ENCODE measurements at regions not wholly inside any gene's neighbourhood (a gene's known extent, or its start where the extent isn't known, plus 50 kb on each side); places are given as distances from the start of the nearest gene placed in this dataset.

DNA sequence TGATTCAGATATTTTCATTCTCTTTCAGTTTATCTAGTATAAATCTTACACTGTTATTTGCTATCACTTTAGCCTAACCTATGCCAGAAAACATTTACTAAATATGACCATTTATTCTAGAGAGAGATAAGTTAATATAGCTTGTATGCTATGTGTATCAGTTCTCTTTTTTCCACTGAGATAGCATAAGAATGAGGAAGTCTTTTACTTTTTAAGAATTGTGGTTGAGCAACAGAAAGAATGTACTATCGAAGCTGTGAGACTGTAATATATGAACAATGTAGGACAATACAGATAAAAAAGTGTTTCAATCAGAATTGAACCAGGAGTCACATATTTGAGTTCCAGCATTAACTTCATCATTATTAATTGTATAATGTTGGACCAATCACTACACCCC lies 479.9 kb upstream of the PLXNA2 start:
- H3K79me2 ChIP-seq (ENCODE audit: insufficient read depth, low read length): no peaks in the 10 kb centered on the region
- no peak for FAIRE-seq
- H3K4me3 ChIP-seq (ENCODE audit: insufficient read depth, low read depth, low read length): no peak overlapping the region

DNA sequence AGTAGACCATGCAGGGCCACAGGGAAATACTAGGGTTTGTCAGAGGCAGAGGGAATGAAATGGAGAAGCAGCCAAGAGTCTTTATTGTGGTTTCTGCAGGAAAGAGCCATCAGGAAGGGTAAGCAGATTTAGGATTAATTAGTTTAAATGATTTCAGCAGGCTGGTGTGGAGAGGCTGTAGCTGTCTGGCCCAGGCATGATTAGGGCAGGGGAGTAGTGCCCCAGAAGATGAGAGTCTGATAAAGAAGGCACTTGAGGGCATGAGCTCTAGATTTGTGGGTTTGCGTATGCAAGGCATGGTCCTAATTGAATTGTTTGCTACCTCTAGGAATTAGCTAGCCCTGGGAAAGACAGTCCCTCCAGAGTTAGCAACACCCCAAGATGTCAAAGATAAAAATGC lies 484.6 kb upstream of the PLXNA2 start:
- H3K36me3 Mint-ChIP-seq (ENCODE audit: low read depth, unreplicated experiment): no peaks in the 10 kb centered on the region

More for the DNA sequence above, 479.9 kb upstream of the PLXNA2 start:
- H3K36me3 Mint-ChIP-seq (ENCODE audit: low read depth, unreplicated experiment): no peaks in the 10 kb centered on the region
- Histone ChIP-seq H3K27ac (ENCODE audit: low read depth, low read length) (no peak overlapping the region), H3K4me2 (ENCODE audit: low read length) (no peak overlapping the region), H3K9ac (ENCODE audit: low read length) (no peak overlapping the region), H2AFZ (ENCODE audit: low read depth, low read length) (no peak overlapping the region), H3K36me3 (ENCODE audit: insufficient read depth, low read length) (no peaks in the 10 kb centered on the region), H4K20me1 (ENCODE audit: insufficient read depth, low read length) (no peaks in the 10 kb centered on the region), H3K27me3 (ENCODE audit: insufficient read depth, low read length) (no peaks in the 10 kb centered on the region), H3K4me1 (ENCODE audit: insufficient read depth, low read length) (no peaks in the 10 kb centered on the region), H3K9me3 (ENCODE audit: insufficient read depth, low read depth, low read length) (no peaks in the 10 kb centered on the region)
- no peak for TF ChIP-seq EZH2 (IDR thresholded peaks at IDR 0.05; ENCODE audit: insufficient read depth, low read length)
- TF ChIP-seq, protein P1, sequence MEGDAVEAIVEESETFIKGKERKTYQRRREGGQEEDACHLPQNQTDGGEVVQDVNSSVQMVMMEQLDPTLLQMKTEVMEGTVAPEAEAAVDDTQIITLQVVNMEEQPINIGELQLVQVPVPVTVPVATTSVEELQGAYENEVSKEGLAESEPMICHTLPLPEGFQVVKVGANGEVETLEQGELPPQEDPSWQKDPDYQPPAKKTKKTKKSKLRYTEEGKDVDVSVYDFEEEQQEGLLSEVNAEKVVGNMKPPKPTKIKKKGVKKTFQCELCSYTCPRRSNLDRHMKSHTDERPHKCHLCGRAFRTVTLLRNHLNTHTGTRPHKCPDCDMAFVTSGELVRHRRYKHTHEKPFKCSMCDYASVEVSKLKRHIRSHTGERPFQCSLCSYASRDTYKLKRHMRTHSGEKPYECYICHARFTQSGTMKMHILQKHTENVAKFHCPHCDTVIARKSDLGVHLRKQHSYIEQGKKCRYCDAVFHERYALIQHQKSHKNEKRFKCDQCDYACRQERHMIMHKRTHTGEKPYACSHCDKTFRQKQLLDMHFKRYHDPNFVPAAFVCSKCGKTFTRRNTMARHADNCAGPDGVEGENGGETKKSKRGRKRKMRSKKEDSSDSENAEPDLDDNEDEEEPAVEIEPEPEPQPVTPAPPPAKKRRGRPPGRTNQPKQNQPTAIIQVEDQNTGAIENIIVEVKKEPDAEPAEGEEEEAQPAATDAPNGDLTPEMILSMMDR (IDR thresholded peaks at IDR 0.05; ENCODE audit: insufficient read depth, low read depth, low read length): no peak
- H3K4me1 Mint-ChIP-seq (ENCODE audit: low read depth, unreplicated experiment): no peaks in the 10 kb centered on the region
- H3K4me3 Mint-ChIP-seq (ENCODE audit: unreplicated experiment): no peak overlapping the region
- DNase-seq (ENCODE audit: low read depth): no peak
- peaks cover 9% of the 10 kb centered on the region for H3K9me3 Mint-ChIP-seq (ENCODE audit: unreplicated experiment)
- no peak overlapping the region for H3K27ac Mint-ChIP-seq (ENCODE audit: unreplicated experiment)
- no peaks in the 10 kb centered on the region for H3K27me3 Mint-ChIP-seq (ENCODE audit: low read depth, unreplicated experiment)

More for the DNA sequence above, 484.6 kb upstream of the PLXNA2 start:
- H3K4me3 ChIP-seq (ENCODE audit: insufficient read depth, low read depth, low read length): no peak overlapping the region
- H3K9me3 ChIP-seq (ENCODE audit: insufficient read depth, low read depth, low read length): no peaks in the 10 kb centered on the region
- DNase-seq (ENCODE audit: low read depth) (no peak), FAIRE-seq (no peak)
- Mint-ChIP-seq H3K4me1 (ENCODE audit: low read depth, unreplicated experiment) (no peaks in the 10 kb centered on the region), H3K27ac (ENCODE audit: unreplicated experiment) (no peak overlapping the region), H3K4me3 (ENCODE audit: unreplicated experiment) (no peak overlapping the region), H3K9me3 (ENCODE audit: unreplicated experiment) (no peaks in the 10 kb centered on the region), H3K27me3 (ENCODE audit: low read depth, unreplicated experiment) (no peaks in the 10 kb centered on the region)
- H3K4me2 ChIP-seq (ENCODE audit: low read length): no peak overlapping the region
- no peak overlapping the region for H3K27ac ChIP-seq (ENCODE audit: low read depth, low read length)
- no peaks in the 10 kb centered on the region for H3K36me3 ChIP-seq (ENCODE audit: insufficient read depth, low read length)
- no peaks in the 10 kb centered on the region for H3K4me1 ChIP-seq (ENCODE audit: insufficient read depth, low read length)
- H4K20me1 ChIP-seq (ENCODE audit: insufficient read depth, low read length): no peaks in the 10 kb centered on the region
- H3K9ac ChIP-seq (ENCODE audit: low read length): no peak overlapping the region
- no peak for TF ChIP-seq EZH2 (IDR thresholded peaks at IDR 0.05; ENCODE audit: insufficient read depth, low read length)
- TF ChIP-seq, protein P1 (IDR thresholded peaks at IDR 0.05; ENCODE audit: insufficient read depth, low read depth, low read length): no peak
- H3K27me3 ChIP-seq (ENCODE audit: insufficient read depth, low read length): no peaks in the 10 kb centered on the region
- no peaks in the 10 kb centered on the region for H3K79me2 ChIP-seq (ENCODE audit: insufficient read depth, low read length)
- no peak overlapping the region for H2AFZ ChIP-seq (ENCODE audit: low read depth, low read length)
